GM21360 (cell line): ENCODE measurements at regions not wholly inside any gene's neighbourhood (a gene's known extent, or its start where the extent isn't known, plus 50 kb on each side); places are given as distances from the start of the nearest gene placed in this dataset.

Experiments used
- ATAC-seq: cut with Tn5 transposase; IDR thresholded peaks from one replicate; pipeline ENCODE4 v1.9.1; 2021; ENCODE audit warnings: mild to moderate bottlenecking, moderate library complexity; ENCODE audit not compliant: unreplicated experiment

DNA sequence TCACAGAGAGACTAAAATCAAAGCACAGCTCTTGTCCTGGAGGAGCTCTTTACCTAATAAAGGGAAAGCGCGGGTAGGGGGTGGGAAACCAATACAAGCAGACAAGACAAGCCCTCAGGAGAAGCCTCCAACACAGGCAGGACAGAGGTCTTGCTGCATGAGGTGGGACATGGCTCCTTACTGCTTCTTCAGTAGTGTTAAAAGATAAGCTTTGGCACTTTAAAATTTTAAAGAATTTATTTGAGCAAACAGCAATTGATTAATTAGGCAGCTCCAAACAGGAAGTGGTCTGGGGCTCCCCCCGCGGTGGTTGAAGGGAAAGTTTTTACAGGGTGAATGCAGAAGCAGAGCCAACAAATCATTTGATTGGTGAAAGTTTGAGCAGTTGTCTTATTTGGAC is 50.3 kb upstream of the MACC1 start:
- ATAC-seq = no peak

DNA sequence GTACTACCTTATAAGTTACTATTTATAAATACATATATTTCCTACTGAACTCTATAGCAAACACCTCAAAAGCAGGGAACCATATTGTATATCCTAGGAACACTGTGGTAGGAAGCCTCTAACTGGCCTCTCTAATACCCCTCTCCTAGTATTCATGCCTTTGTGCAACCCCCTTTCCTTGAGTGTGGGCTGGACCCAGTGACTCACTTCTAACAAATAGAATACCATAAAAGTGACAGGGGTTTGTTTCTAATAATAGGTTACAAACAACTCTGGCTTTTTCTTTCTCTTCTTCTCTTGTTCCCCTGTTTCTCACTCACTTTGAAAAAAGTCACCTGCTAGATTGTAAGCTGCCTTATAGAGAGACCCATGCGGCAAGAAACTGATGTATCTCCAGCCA is 51.6 kb upstream of the MACC1 start:
- ATAC-seq = no peak

DNA sequence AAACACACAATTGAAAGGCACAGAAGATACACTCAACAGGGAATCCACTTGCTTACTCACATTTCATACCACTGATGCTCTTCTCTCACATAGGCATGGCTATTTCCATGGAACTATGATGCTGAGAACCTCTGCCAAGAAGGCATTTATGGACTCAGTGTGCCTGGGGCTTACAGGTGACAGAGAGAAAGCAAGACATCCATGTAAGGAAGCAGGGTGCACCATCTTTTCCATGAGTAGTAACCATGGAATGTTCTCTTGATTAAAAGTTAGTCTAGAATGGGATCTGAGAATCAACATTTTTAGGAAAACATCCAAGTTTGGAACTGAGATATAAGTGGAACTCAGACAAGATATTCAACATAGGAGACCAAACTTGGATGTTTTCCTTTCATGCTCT is 52.5 kb upstream of the MACC1 start:
- no peak for ATAC-seq

DNA sequence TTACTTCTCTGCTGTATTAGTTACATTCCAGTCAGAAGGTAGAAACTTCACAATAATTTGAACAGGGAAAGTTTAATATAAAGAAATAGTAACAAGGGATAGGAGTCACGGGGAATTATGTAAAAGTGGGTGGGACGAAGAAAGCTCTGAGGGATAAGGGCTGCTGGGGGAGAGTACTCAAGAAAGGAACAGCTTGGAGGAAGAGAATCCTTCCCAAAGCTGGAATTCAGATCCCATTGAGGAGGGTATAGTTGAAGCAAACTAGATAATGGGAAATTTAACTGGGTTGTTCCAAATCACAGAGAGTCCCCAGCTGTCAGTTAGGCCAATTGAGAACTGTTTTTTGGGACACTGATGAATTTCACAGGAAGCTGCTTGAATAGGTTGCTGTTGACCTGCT is 53.2 kb upstream of the MACC1 start:
- ATAC-seq = no peak

DNA sequence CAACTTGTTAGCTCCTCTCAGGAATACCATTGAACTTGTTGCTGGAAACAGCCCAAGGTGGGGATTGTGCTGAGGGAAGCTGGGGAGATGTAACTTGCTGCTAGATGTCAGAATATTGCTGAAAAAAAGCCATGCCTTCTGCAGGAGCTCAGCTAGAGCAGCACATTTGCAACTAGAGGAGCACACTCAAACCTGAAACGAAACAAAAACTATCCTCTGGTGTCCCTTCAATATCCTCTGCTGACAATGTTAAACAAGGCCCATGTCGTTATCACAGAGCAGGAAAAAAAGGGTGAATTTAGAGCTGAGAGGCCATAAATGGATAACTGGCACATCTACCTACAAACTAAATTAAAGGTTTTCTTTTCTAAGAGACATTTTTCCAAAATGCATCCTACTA is 53.7 kb upstream of the MACC1 start:
- peak; percentile 91 for ATAC-seq

DNA sequence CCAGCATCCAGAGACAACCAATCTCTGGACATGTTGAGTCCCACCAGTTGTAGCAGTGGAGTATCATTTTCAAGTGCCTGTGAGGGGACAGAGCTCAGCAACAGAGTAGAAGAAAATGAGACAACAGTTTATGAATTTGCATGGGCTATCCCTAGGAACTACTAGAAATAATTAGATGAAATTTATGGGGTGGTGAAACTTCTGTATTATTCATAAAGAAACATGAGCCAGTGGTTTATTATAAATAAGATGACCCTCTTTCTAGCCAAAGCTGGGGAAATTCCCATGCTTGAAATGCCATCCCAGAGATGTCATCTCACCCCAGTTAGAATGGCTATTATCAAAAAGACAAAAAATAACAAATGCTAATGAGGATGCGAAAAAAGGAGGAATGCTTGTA is 55.1 kb upstream of the ITGB8 start:
- no peak for ATAC-seq

DNA sequence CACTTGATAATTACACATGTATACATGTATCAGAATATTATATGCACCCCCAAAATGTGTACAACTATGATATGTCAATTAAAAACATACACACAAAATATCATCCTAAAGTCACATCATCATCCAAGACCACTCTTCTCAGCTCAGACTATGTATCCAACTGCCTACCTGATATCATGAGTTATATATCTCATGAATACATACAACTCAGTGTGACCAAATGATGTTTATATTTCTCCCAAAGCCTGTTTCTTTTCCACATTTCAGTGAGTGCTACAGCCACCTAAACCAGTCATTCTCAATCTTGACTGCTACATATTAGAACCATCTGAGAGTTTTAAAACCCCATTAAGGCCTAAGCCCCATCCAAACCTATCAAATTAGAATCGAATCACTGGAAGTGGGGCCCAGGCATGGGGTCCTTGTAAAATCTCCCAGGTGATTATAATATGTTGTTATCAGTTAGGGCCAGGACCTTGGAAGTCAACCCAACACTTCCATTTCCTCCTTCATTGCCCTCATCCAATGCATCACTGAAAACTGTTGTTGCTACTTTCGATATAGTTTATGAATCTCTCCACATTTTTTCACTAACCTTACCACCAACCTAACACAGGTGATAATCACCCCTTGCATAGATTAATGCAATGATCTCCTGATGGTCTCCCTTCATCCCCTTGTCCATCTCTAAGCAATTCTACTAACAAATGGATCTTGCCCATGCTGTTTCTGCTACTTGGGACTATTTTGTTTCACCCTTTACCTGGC is 53.8 kb upstream of the ITGB8 start:
- ATAC-seq = no peak

DNA sequence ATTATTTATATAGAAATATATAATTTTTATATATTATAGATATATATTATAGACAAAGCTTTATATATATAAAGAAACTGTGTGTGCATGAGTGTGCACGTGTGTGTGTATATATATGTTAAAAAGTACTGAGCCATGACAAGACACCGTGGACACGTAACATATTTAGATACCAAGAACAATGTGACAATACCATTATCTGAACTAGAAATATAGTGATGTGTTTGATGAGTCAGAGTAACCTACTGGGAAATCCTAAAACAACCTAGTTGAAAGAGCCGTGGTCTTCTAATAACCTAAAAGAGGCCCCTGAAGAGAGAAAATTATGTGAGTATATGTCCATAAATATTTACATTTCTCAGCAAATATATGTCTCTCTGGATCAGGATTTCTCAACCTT is 50.7 kb upstream of the ITGB8 start:
- ATAC-seq = no peak

DNA sequence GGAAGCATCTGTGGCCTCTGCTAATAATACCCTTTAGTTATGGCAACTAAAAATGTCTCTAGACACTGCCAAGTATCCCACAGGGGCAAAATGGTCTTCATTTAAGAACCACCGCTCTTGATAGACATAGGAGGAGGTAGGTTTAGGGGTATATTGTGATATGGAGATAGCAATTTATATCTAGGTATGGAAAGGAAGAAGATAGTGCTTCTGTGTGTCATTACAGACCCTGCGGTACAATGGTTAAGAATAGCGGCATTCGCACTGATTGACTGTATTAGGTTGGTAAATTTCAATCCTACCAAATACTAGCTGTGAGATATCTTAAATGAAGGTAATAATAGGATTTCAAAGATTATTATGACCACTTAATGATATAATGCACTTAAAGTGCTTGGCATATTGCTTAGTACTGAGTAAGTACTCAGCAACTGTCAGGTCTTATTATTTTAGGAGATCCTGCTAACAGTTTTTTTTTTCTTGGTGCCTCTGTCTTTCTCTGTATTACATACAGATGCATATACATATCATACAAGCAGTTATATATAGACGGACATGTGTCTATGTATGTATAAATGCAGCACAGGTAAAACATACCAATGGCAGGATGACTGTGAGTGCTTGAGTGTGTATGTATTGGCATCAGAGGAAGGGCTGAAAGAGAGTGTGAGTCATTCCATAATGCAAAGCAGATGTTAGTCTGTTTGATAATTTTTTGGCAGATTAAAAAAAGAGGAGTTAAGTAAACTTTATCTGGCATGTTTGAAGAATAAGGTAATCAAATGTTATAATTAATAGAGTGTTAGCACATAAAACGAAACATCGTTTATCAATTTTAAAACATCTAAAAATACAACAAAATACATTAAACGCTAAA is 50.0 kb upstream of the ITGB8 start:
- no peak for ATAC-seq
